B cell (primary cell): ENCODE measurements at regions not wholly inside any gene's neighbourhood (a gene's known extent, or its start where the extent isn't known, plus 50 kb on each side); places are given as distances from the start of the nearest gene placed in this dataset.

Experiments
- CTCF ChIP-seq: fragments of 200-600 bp; IDR thresholded peaks from one replicate; pipeline ENCODE4 v1.8.0; 2022; ENCODE audit warnings: antibody characterized with exemption, mild to moderate bottlenecking
- EZH2 ChIP-seq: IDR thresholded peaks from 2 replicates; pipeline ENCODE4 v1.6.1; 2012; ENCODE audit warnings: borderline replicate concordance, low read depth, mild to moderate bottlenecking, moderate library complexity, low read length; ENCODE audit not compliant: insufficient read depth, poor library complexity, severe bottlenecking

- no peak for TF ChIP-seq CTCF
- TF ChIP-seq EZH2: no peak
These were observed 207.6 kb upstream of the CDH4 start for GRCh38 chr20:61044499-61044898.
